ENCODE measurements at regions not wholly inside any gene's neighbourhood (a gene's known extent, or its start where the extent isn't known, plus 50 kb on each side); places are given as distances from the start of the nearest gene placed in this dataset.
"Not testable (repeated sequence)": the region's sequence is repeated elsewhere in the genome, so short reads cannot be mapped to it uniquely, and the experiment has no call there.

DNA sequence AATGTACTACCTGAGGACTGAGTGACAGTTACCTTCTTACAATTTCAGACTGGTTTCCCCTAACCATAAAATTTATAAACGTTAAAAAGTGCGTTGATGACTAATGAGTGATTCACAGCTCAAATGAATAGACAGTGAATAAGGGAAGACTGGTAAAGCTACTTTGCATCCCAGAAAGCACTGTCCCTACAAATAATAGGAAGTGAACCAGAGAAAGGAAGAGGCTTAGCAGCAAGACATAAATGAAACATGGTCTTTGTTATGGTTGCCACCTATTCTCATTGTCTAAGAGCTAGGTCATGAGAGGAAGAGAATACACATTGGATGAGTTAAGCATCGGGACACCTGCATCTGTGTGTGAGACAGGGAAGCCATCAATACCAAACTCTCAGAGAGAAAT lies 849.2 kb downstream of the TAF11L14 start:
- no peak for FAIRE-seq

DNA sequence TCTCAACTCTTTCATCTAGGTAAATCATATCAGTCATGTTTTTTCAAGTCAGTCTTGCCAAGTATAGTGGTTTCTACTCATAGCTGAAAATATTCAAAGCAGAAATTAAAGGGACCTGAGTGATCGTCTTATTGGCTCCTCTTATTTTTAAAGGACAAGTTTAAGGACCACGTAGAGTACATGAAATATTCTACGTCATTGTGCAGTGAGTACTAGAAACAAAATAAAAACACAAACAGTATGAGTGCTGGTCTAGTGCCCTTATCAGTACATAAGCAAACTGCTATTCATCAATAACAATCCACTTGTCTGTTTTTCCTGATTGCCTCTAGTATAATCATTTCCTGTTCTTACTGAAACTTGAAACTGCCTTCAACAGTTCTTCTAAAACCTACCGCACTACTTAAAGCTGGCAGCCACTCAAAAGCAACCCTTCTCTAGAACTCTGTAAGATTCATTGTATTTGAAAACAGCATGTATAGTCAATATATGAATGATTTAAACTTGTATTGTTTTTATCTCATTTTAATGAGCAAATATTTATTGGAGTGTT lies 853.7 kb downstream of the TAF11L14 start:
- FAIRE-seq = no peak

DNA sequence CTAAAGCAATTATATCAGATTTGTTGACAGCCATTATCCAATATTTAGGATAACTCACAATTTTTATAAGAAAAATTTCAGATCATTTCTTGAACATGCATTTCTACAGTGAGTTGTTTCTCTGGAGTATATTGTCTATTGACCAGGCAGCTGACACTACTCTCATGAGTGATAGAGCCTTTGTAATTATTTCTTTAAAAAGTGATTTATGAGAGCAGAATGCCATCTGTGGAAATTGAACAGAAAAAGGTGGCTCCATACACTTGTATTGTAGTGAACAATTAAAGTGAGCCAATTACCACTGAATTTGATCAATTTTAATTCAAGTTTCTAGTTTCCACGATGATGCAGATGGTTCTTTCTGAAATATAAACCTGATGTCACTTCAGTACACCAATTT lies 855.4 kb downstream of the TAF11L14 start:
- FAIRE-seq = no peak

DNA sequence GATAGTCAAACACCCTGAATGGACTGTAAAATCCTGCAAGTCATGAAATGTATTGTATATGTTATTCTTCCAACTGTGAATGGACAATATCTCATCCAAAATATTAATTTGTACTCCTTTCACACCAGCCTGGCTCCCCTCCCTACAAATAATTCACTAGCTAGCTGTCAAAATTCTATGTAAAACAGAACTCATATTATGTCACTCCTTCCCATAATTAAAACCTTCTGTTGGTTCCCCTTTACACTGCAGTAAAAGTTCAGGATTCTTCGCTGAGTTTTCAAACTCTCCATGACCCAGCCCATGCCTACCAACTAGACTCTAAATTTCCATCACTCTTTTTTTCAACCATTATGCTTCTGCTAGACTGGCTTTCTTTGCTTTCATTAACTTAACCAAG lies 857.1 kb downstream of the TAF11L14 start:
- FAIRE-seq = no peak

DNA sequence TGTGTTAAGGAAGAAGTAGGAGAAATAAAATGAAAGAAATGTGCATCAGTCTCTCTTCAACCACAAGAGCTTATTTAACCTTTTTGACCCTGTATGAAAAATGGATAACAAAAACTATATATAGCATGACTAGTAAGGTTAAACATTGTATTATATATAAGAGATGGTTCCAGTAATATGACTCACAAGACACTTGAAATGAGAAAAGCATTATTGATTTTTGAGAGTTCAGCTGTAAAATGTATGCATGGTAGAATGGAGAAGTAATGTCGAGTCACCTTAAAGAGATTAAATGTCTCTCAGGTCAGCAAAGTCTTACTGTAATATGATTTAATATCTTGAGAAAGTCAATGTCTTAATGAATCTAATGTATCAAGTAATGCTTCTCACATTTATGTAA lies 860.9 kb downstream of the TAF11L14 start:
- no peak for FAIRE-seq

DNA sequence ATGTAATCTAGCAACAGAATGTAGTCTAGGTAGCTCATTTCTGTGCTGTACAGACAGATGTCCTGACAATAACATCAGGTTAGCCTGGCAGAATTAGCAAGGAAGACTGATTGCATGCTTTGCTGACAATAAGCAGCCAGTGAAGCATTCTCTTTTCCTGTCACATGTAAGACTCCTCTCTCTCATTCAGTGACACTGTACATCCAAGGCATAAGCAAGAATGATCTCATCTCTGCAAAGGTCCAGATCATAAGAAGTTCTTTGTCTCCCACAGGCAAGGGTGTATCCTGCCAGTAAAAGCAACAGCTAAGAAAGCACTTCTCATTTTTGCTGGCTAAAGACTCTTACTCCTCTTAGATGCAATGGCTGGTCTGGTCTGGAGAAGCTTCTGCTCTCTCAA lies 861.8 kb downstream of the TAF11L14 start:
- no peak for FAIRE-seq

DNA sequence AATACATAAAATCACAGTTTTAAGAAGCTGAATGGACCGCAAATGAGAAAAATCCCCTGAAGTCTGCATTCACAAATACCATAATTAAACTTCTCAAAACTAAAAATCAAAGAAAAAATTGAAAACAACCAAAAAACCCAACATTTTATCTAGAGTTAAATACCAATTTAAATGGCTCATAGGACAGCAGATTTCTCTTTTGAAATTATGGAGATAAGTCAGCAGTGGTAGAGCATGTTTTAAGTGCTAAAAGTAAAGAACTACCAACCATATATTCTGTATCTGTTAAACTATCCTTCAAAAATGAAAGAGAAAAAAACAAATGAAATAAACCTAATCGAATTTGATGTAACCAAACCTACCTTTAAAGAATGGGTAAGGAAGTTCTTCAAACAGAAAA lies 862.8 kb downstream of the TAF11L14 start:
- no peak for FAIRE-seq

DNA sequence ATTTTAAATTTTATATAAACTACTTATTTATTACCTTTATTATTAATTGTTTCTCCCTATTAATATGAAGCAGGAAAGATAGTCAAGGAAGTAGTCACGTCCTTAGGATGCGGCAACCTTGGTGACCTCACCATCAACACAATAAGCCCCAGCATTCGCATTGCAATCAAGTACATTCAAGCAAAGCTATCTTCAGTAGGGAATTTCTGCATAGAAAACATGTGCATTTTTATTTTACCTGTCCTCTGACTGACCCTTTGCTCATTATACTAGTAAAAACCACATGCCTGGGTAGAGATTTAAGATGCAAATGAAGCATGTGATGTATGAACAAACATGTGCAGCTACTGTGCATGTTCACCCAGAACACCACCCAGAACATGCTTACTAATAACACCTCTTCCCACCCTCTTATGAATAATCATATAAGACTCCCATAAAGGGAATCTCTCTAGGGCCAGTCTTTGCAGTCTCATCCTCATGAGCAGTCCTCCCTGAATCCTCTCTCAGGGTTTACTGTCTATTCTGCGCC lies 869.6 kb downstream of the TAF11L14 start:
- FAIRE-seq = no peak

DNA sequence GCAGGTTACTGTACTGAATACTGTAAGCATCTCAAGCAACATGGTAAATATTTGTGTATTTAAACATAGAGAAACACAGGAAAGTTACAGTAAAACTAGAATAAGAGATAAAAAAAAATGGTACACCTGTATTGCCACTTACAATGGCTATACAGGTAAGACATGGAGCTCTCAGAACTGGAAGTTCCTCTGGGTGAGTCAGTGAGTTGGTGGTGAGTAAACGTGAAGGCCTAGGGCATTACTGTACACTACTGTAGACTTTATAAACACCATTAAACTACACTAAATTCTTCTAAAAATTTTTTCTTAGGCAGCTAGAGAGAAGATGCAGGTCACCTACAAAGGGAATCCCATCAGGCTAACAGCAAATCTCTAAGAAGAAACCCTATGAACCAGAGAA lies 872.9 kb downstream of the TAF11L14 start:
- FAIRE-seq = no peak

DNA sequence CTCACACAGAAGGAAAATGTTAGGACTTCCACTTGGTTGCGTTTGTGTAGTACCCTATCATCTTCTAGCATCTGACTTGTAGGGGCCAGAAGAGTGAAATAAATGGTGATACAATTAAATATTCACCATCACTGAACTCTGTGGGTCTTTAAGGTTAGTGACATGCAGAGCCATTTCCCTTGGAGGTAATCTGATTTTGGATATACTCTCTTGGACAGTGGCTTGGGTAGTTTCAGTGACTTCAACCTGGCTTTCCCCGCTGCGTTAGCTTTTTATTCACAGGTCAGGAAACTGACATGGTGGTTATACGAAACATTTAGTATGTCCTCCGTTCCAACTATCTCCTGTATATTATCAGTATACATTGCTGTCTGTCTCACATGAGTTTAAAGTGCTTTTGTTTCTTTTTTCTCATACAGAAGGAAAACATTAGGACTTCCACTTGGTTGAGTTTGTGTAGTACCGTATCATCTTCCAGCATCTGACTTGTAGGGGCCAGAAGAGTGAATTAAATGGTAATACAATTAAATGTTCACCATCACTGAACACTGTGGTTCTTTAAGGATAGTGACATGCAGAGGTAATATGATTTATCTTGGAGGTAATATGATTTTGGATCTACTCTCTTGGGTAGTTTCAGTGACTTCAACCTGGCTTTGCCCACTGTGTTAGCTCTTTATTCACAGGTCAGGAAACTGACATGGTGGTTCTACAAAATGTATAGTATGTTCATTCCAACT lies 883.6 kb downstream of the TAF11L14 start:
- no peak for FAIRE-seq

DNA sequence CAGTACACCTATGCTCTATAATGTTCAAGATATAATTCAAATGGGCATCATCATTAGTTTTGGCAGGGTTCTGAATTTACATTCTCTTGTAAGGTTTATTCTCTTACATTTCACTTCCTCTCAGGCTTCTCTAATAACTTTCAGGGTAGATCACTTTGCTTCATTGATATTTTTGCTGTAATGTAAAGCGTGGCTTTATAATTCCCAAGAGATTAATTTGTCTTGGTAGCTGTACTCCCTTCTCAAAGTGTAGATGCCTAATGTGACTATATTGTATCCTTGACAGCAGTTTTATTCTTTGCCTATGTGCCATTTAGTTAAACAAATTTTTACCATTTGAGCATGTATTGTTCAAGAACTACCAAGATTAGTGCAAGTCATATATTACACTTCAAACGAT lies 889.1 kb downstream of the TAF11L14 start:
- FAIRE-seq = no peak

DNA sequence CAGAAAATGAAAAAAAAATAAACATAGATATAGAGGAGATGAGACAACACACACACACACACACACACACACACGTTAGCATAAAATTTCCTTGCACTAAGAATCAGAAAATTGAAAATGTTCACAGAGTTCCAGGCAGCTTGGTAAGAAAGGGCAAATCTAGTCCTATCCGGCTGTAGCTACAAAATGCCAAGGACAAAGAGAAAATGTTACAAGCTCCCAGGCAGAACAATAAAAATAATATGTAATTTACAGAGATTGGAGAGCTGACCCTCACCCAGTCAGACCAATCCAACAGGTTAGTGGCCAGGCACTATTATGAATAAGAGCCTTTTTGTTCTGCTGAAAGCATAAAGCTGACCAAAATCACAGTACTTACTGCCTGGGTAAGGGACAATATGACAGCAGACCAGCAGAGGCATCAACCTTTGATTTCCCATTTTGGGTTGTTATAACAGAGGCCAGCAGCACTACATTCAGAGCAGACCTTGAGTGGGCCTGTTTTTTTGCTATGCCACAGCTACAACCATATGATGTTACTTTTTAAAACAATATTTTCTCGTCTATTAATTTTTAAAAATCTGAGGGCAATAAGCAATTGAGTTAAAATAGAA lies 892.6 kb downstream of the TAF11L14 start:
- no peak for FAIRE-seq

DNA sequence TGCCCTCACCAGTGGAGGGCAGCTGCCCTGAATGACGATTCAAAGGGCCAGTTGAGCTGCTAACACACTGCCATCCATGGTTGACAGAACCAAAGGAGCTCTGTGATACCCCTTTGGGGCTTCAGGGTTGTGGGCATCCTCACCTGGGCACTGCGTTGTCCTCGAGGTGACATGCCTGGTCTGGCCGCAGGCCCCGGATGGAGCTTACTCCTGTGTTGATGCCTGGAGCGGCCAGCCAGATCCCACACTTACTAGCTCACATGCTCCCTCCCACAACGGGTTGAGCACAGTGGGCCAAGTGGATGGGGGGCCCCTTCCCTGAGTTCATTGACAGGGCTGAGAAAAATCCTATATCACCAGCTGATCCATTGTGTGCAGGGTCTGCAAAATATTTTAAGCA lies 898.9 kb downstream of the TAF11L14 start:
- FAIRE-seq = no peak

DNA sequence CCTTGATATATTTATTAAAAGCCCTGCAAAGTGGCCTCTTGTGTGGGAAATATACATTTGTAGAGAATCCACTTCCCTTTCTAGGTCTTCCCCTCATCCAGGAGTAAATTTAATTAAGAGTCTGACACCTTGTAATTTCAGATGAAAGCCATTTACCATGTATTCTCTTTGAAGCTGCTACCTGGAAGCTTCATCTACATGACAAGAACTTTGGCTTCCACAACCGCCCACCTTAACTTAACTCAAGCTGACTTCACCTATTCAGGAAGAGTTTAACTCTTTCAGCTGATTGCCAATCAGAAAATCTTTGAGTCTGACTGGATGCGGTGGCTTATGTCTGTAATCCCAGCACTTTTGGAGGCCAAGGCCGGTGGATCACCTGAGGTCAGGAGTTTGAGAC lies 899.9 kb downstream of the TAF11L14 start:
- no peak for FAIRE-seq

DNA sequence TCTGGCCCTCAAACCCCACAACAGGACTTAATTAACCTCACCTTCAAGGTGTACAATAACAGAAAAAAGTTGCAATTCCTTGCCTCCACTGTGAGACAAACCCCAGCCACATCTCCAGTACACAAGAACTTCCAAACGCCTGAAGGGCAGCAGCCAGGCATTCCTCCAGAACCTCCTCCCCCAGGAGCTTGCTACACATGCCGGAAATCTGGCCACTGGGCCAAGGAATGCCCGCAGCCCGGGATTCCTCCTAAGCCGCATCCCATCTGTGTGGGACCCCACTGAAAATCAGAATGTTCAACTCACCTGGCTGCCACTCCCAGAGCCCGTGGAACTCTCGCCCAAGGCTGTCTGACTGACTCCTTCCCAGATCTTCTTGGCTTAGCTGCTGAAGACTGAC lies 901.5 kb downstream of the TAF11L14 start:
- FAIRE-seq = not testable (repeated sequence)

DNA sequence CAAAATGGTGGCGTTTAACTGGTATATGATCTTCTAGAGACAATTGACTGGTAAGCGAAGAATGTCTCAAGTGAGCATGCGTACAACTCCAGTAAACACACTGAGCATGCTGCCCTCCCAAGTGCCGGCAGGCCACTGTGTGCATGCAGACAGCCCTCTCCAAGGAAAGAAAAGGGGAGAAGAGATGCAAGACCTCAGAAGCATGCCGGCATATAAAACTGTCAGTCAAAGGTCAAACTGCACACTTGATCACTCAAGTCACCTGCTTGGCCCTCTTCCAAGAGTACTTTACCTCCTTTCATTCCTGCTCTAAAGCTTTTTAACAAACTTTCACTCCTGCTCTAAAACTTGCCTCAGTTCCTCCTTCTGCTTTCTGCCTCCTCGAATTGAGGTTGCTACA lies 910.2 kb downstream of the TAF11L14 start:
- FAIRE-seq = no peak

DNA sequence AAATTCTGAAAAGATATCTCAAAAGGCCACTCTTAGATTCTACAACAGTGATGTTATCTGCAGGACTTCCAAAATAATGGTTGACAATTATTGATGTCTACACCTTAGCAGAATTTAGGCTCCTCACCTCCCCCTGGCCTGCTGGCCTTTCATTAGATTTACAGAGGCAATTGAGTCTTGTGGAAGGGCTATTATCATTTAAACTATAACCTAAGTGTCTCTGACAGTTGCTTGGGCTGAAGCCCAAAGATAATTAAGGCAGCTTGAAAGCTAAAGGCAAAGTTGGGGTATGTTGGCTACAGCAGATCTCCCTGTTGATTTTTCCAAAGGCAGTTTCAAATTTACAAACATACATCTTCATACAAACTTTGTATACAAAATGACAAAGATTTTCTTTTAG lies 912.3 kb downstream of the TAF11L14 start:
- FAIRE-seq = no peak

DNA sequence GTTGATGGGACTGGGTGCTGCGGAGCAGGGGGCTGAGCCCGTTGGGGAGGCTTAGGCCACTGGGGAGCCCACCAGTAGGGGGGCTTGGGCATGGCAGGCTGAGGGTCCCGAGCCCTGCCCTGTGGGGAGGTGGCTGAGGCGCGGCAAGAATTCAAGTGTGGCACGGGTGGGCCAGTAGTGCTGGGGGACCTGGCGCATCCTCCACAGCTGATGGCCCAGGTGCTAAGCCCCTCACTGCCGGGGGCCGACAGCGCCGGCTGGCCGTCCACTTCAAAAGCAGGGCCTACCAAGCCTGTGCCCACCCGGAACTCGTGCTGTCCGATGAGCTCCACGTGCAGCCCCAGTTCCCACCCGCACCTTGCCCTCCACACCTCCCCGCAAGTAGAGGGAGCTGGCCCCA lies 917.5 kb downstream of the TAF11L14 start:
- no peak for FAIRE-seq

DNA sequence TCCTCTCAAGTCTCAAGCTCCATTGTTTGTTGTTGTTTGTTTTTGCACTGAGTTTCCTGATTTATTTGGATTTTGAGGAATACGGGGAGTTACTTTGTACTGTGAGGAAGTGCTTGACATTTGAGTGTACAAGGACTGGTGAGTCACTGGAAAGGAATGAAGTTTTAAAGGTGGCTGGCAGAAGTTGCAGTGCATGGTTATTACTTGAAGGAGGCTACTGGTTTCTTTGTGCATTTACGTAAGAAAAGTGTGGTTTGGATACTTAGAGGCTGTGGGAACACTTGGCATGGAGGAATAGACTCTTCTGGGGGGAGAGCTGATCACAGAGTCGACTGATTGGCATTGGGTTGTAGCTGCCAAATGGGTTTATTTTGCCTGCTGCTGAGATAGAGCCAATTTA lies 919.0 kb downstream of the TAF11L14 start:
- FAIRE-seq = no peak

DNA sequence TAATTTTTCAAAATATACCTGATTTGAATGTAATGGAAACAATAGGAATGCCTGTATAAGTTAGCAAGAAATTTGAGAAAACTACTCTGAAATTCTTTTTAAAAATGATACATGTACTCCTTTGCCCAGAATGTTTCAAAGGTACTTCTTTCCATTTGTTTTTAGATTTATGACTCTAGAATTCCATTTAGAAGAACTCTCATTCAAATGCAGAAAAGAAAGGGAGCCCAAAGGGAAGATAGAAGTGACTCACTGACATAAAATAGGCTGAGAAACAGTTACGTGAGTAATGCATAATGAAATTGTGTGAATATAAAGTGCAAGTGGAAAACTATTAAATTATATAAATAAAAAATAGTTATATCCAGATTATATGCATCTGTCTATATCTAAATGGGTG lies 926.3 kb downstream of the TAF11L14 start:
- FAIRE-seq = no peak

DNA sequence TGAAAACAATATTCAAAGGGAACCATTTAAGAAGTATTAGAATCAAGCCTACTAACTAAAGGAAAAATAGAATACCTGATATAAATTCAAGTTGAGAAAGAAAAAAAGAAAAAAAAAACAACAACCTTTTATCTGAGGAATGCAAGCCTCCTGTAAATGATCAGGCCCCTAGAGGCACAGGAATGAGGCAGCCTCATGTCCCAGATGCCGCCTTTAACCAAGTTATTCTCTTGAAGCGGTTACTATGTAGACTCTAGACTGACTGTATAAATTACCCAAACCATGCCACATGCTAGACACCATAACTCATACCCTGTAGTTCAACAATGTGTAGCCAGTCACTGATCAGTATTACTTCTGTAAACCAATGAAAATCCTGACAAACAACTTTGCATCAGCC lies 929.6 kb downstream of the TAF11L14 start:
- no peak for FAIRE-seq

DNA sequence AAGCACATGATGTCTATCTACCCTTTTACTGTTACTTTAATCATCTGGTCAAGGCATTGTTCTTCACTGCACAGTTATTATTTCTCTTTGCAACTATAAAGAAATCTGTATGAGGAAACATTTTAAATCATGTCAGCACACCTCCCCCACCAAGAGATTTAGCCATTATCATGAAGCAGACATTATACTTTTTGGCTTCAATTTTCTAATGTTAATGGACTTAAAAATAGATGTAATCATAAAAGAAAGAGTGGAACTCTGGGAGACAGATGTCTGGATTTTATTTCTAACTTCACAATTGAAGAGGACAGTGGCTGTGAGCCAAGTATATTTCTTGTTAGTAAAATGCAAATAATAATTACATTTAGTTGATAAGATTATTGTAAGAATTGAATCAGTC lies 932.4 kb downstream of the TAF11L14 start:
- no peak for FAIRE-seq

DNA sequence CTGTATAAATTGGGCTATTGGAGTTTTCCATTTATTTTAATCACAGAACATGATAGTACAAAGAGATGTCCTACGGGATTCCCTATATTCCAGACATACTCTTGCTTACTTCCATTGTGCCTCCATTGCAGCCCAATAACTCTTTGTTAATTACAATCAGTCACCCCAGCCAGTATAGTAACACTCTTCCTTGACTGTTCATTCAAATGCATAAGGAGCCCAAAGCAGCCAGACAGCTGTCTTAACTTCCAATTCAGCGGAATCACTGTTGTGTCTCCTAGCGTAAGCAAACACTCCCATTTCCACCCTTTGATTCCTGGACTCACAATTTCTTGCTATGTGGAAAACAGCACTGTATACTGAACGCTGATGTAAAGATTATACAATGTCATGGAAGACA lies 942.3 kb downstream of the TAF11L14 start:
- FAIRE-seq = no peak

DNA sequence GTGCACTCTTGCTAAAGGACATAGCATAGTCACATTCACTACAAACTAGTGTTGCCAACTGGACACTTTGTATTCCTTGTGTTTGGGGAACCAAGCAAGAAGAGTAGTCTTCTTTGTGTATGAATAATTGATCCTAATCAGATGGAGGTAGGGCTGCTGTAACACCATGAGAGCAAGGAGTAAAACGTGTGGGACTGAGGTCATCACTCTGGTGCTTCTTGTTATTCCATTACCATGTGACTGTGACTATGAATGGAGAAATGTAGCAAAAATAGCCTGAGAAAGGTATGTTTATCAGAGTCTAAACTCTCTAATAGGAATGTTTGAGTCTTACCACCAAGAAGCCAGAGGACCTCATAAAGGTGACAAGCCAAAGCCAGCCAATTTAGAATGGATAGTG lies 966.9 kb downstream of the TAF11L14 start:
- no peak for FAIRE-seq

DNA sequence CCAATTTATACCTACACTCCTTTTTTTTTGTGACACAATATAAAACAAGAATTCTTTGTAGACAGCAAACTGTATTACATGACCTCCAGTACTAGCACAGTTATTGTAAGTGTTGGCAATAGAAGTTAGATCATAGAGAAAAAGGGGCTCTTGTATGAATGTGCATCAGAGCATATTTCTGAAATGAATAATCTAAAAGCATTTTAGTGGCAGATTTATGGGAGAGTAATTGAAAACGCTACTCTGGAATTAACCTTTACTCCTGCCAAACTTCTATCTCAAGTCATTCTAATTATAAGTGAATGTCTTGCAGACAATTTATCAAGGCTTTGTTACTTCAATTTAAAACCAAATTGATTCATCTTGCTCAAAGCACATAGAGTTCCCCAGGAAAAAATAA lies 968.1 kb downstream of the TAF11L14 start:
- no peak for FAIRE-seq
